ENCODE measurements at regions not wholly inside any gene's neighbourhood (a gene's known extent, or its start where the extent isn't known, plus 50 kb on each side); places are given as distances from the start of the nearest gene placed in this dataset.

- no peak for DNase-seq (ENCODE audit: low read depth, low spot score)
- no peak overlapping the region for H3K27ac ChIP-seq (ENCODE audit: low read depth, low read length)
- H3K36me3 ChIP-seq (ENCODE audit: control insufficient read depth in 1 of 2, insufficient read depth in 2 of 2, low read length in 2 of 2): no peaks in the 10 kb centered on the region
- H3K4me2 ChIP-seq (ENCODE audit: low read length): no peak overlapping the region
- H3K4me1 ChIP-seq (ENCODE audit: control insufficient read depth in 1 of 2, insufficient read depth in 2 of 2, low read length in 2 of 2): no peaks in the 10 kb centered on the region
- H3K27me3 ChIP-seq (ENCODE audit: insufficient read depth, low read length): no peaks in the 10 kb centered on the region
- ChIA-PET RAD21 (ENCODE audit: low non-redundant PET in 1 of 2, low total read pairs in 2 of 2, uncharacterized antibody in 2 of 2, unreplicated experiment in 2 of 2) (no interaction called here), CTCF (no interaction called here), POLR2A (no interaction called here)
- H3K79me2 ChIP-seq (ENCODE audit: insufficient read depth, low read length): no peaks in the 10 kb centered on the region
- no peaks in the 10 kb centered on the region for H3K9me2 ChIP-seq (ENCODE audit: insufficient read depth)
- no peak overlapping the region for H2AFZ ChIP-seq (ENCODE audit: low read depth, low read length, poor library complexity, severe bottlenecking)
- H3K9me3 ChIP-seq (ENCODE audit: control insufficient read depth in 1 of 2, insufficient read depth in 1 of 2, low read depth in 1 of 2, low read length in 2 of 2): no peaks in the 10 kb centered on the region
- no peak overlapping the region for H3K9ac ChIP-seq (ENCODE audit: low read length)
- ATAC-seq: no peak
- no TSS peak for BruUV-seq (replicated peaks)
- TF ChIP-seq SRF (IDR thresholded peaks at IDR 0.05; ENCODE audit: low read depth) (no peak), JUND (IDR thresholded peaks at IDR 0.05) (no peak), SIN3A (IDR thresholded peaks at IDR 0.05; ENCODE audit: low read depth) (no peak), EZH2 (IDR thresholded peaks at IDR 0.05) (no peak), RAD21 (IDR thresholded peaks at IDR 0.05; ENCODE audit: low read depth) (no peak), CEBPB (IDR thresholded peaks at IDR 0.05; ENCODE audit: low read depth) (no peak), REST (IDR thresholded peaks at IDR 0.05; ENCODE audit: low read depth) (no peak), ZNF274 (IDR thresholded peaks at IDR 0.05; ENCODE audit: low read depth, low read length) (no peak), ZBTB33 (IDR thresholded peaks at IDR 0.05; ENCODE audit: extremely low read depth, insufficient replicate concordance, low read length) (no peak), SP1 (IDR thresholded peaks at IDR 0.05; ENCODE audit: low read depth) (no peak)
- H3K4me3 ChIP-seq (replicated peaks in 1 of 2; ENCODE audit: low read depth in 1 of 2, low read length in 2 of 2): no peak overlapping the region
- no peaks in the 10 kb centered on the region for H4K20me1 ChIP-seq (ENCODE audit: insufficient read depth)
- intact Hi-C loops (cut with micrococcal nuclease): no loop called here
Observed at GRCh38 chr6:94988701-94989100, 588.6 kb upstream of the MANEA start.
